ENCODE measurements at regions not wholly inside any gene's neighbourhood (a gene's known extent, or its start where the extent isn't known, plus 50 kb on each side); places are given as distances from the start of the nearest gene placed in this dataset.

- TF ChIP-seq, protein P1, sequence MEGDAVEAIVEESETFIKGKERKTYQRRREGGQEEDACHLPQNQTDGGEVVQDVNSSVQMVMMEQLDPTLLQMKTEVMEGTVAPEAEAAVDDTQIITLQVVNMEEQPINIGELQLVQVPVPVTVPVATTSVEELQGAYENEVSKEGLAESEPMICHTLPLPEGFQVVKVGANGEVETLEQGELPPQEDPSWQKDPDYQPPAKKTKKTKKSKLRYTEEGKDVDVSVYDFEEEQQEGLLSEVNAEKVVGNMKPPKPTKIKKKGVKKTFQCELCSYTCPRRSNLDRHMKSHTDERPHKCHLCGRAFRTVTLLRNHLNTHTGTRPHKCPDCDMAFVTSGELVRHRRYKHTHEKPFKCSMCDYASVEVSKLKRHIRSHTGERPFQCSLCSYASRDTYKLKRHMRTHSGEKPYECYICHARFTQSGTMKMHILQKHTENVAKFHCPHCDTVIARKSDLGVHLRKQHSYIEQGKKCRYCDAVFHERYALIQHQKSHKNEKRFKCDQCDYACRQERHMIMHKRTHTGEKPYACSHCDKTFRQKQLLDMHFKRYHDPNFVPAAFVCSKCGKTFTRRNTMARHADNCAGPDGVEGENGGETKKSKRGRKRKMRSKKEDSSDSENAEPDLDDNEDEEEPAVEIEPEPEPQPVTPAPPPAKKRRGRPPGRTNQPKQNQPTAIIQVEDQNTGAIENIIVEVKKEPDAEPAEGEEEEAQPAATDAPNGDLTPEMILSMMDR (IDR thresholded peaks at IDR 0.05; ENCODE audit: low read depth, low read length): no peak
- H3K4me3 ChIP-seq (ENCODE audit: low read depth, low read length): no peak overlapping the region
- in situ Hi-C loops (cut with HindIII; ENCODE audit: low sequenced_read_pairs): no loop called here
- DNase-seq (ENCODE audit: low read depth, low spot score): no peak
Measured at GRCh38 chr2:108128249-108128648, 111.5 kb upstream of the SULT1C3 start.

DNA sequence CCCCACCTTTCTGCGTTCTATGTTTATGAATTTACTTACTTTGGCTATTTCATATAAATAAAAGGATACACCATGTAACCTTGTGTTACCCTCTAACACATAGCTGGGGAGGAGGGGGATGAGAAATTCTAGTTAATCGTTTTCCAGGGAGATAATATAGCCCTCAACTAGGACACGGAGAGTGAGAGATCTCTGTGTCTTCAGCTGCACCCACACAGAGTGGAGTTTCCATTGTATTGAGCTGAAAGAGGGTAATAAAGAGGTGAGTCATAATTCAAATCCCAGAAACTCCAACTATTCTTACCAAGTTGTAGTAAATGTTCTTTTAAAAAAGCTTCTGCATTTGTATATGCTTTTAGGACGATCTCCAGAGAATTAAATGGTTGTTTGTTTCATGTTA lies 110.1 kb upstream of the SULT1C3 start:
- no peak overlapping the region for H3K4me3 ChIP-seq (ENCODE audit: low read depth, low read length)
- no peak for DNase-seq (ENCODE audit: low read depth, low spot score)
- TF ChIP-seq, protein P1 (IDR thresholded peaks at IDR 0.05; ENCODE audit: low read depth, low read length): no peak
- in situ Hi-C loops (cut with HindIII; ENCODE audit: low sequenced_read_pairs): no loop called here

DNA sequence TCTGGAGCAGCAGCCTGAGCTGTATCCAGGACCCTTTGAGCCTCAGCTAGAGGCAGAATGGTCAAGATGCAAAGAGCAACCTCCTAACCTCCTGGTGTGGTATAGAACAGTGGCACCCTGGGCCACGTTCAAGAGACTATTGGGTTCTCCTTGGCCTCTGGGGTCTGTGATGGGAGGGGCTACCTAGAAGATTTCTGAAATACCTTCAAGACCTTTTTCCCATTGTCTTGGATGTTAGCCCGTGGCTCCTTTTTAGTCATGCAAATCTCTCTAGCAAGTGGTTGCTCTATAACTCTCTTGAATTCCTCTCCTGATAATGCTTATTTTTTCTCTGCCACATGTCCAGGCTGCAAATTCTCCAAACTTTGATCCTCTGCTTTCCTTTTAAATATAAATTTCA lies 106.3 kb upstream of the SULT1C3 start:
- in situ Hi-C loops (cut with HindIII; ENCODE audit: low sequenced_read_pairs): no loop called here
- TF ChIP-seq, protein P1 (IDR thresholded peaks at IDR 0.05; ENCODE audit: low read depth, low read length): no peak
- no peak for DNase-seq (ENCODE audit: low read depth, low spot score)

DNA sequence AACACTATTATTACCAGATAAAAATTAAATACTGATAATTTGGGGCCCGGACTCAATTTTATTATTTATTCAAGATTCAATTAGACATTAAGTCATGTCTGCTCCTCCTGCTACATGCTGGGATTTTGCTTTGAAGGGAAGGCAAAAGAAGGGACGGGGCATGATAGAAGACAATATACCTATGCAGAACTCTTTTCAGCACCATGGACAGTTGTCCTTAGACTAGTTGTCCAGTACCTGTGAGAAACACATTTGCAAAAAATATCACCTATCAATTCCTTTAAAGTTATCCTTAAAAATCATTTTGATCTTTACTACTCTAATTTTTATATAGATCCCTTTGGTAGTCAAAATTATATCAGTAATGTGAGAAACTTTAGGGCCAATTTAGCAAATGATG lies 100.2 kb upstream of the SULT1C3 start:
- in situ Hi-C loops (cut with HindIII; ENCODE audit: low sequenced_read_pairs): no loop called here
- TF ChIP-seq, protein P1 (IDR thresholded peaks at IDR 0.05; ENCODE audit: low read depth, low read length): no peak
- DNase-seq (ENCODE audit: low read depth, low spot score): peak; percentile 22
- H3K4me3 ChIP-seq (ENCODE audit: low read depth, low read length): no peak overlapping the region

More for the DNA sequence above, 106.3 kb upstream of the SULT1C3 start:
- no peak overlapping the region for H3K4me3 ChIP-seq (ENCODE audit: low read depth, low read length)

GRCh38 chr2:108145557-108146326 lies 94.0 kb upstream of the SULT1C3 start:
- in situ Hi-C loops (cut with HindIII; ENCODE audit: low sequenced_read_pairs): no loop called here
- TF ChIP-seq, protein P1 (IDR thresholded peaks at IDR 0.05; ENCODE audit: low read depth, low read length): no peak

GRCh38 chr2:108148555-108148954 lies 91.2 kb upstream of the SULT1C3 start:
- TF ChIP-seq, protein P1 (IDR thresholded peaks at IDR 0.05; ENCODE audit: low read depth, low read length): no peak
- in situ Hi-C loops (cut with HindIII; ENCODE audit: low sequenced_read_pairs): no loop called here
- no peak for DNase-seq (ENCODE audit: low read depth, low spot score)
- no peak overlapping the region for H3K4me3 ChIP-seq (ENCODE audit: low read depth, low read length)

More at GRCh38 chr2:108145557-108146326, 94.0 kb upstream of the SULT1C3 start:
- no peak overlapping the region for H3K4me3 ChIP-seq (ENCODE audit: low read depth, low read length)
- DNase-seq (ENCODE audit: low read depth, low spot score): peak; percentile 12
